GM18861 (cell line): ENCODE measurements at regions not wholly inside any gene's neighbourhood (a gene's known extent, or its start where the extent isn't known, plus 50 kb on each side); places are given as distances from the start of the nearest gene placed in this dataset.

Experiments used
- ATAC-seq: cut with Tn5 transposase; IDR thresholded peaks from one replicate; pipeline ENCODE4 v1.9.1; 2021; ENCODE audit not compliant: unreplicated experiment

GRCh38 chr12:58186401-58186800 lies 245.0 kb downstream of the ATP23 start:
- ATAC-seq = no peak

GRCh38 chr12:58186914-58187313 lies 245.5 kb downstream of the ATP23 start:
- no peak for ATAC-seq

- no peak for ATAC-seq
Observed at GRCh38 chr12:58189030-58189429, 247.7 kb downstream of the ATP23 start.

- ATAC-seq = no peak
Observed at GRCh38 chr12:58189893-58190292, 248.5 kb downstream of the ATP23 start.

- ATAC-seq = no peak
Observed at GRCh38 chr12:58190618-58191017, 249.3 kb downstream of the ATP23 start.

- ATAC-seq = no peak
Observed at GRCh38 chr12:58196971-58197370, 255.6 kb downstream of the ATP23 start.

GRCh38 chr12:58202933-58203718 lies 261.8 kb downstream of the ATP23 start:
- no peak for ATAC-seq

GRCh38 chr12:58204071-58204470 lies 262.7 kb downstream of the ATP23 start:
- no peak for ATAC-seq

- ATAC-seq = no peak
Observed at GRCh38 chr12:58206876-58207275, 265.5 kb downstream of the ATP23 start.

GRCh38 chr12:58211211-58211610 lies 269.8 kb downstream of the ATP23 start:
- no peak for ATAC-seq

GRCh38 chr12:58217130-58217529 lies 275.8 kb downstream of the ATP23 start:
- no peak for ATAC-seq

- no peak for ATAC-seq
Observed at GRCh38 chr12:58224536-58225105, 283.3 kb downstream of the ATP23 start.

GRCh38 chr12:58225203-58225877 lies 284.0 kb downstream of the ATP23 start:
- ATAC-seq = no peak

GRCh38 chr12:58233886-58234285 lies 292.5 kb downstream of the ATP23 start:
- ATAC-seq = no peak

- ATAC-seq = no peak
Observed at GRCh38 chr12:58238411-58238810, 297.0 kb downstream of the ATP23 start.

- no peak for ATAC-seq
Observed at GRCh38 chr12:58241099-58241498, 299.7 kb downstream of the ATP23 start.

- no peak for ATAC-seq
Observed at GRCh38 chr12:58242796-58243630, 301.6 kb downstream of the ATP23 start.

- no peak for ATAC-seq
Observed at GRCh38 chr12:58247633-58248032, 306.3 kb downstream of the ATP23 start.

GRCh38 chr12:58248599-58248998 lies 307.2 kb downstream of the ATP23 start:
- no peak for ATAC-seq

- no peak for ATAC-seq
Observed at GRCh38 chr12:58249610-58250009, 308.2 kb downstream of the ATP23 start.

GRCh38 chr12:58250077-58250476 lies 308.7 kb downstream of the ATP23 start:
- no peak for ATAC-seq
